Sigmoid colon (tissue), 4 donors: ENCODE measurements at regions not wholly inside any gene's neighbourhood (a gene's known extent, or its start where the extent isn't known, plus 50 kb on each side); places are given as distances from the start of the nearest gene placed in this dataset.

Source experiments
- POLR2AphosphoS5 ChIP-seq, 4 donors: sonication (generic); formaldehyde crosslinking; IDR thresholded peaks; one replicate each; pipeline ENCODE4 v1.6.1; 2017; ENCODE audit warnings: antibody characterized with exemption in 4 of 4
- TF ChIP-seq, protein P1 (sequence below), 4 experiments: fragments of 450-650 bp in 3 of 4; fragments of 200-600 bp in 1 of 4; IDR thresholded peaks; one replicate each; pipeline ENCODE4 v1.5.1; 2016 to 2019; ENCODE audit warnings: antibody characterized with exemption in 4 of 4, mild to moderate bottlenecking in 3 of 4, moderate library complexity in 2 of 4

DNA sequence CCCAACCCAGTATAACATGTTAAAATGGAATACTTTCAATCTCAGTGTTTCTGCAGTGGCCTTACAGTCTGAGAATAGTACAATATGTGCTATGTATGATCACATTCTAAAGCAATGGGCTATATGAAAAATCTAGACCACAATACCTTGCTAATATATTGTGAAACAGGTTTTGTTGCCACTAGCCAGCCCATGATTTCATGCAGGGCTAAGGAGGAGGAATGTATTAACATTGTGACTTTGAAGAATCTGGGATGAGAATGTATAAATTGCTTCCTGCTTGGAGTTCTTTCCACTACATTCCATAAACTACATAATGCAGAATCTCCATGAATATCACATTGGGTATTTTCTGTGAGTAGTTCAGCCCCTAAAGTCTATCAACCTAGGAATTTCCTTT lies 935.4 kb upstream of the GRIA3 start:
- TF ChIP-seq, protein P1, sequence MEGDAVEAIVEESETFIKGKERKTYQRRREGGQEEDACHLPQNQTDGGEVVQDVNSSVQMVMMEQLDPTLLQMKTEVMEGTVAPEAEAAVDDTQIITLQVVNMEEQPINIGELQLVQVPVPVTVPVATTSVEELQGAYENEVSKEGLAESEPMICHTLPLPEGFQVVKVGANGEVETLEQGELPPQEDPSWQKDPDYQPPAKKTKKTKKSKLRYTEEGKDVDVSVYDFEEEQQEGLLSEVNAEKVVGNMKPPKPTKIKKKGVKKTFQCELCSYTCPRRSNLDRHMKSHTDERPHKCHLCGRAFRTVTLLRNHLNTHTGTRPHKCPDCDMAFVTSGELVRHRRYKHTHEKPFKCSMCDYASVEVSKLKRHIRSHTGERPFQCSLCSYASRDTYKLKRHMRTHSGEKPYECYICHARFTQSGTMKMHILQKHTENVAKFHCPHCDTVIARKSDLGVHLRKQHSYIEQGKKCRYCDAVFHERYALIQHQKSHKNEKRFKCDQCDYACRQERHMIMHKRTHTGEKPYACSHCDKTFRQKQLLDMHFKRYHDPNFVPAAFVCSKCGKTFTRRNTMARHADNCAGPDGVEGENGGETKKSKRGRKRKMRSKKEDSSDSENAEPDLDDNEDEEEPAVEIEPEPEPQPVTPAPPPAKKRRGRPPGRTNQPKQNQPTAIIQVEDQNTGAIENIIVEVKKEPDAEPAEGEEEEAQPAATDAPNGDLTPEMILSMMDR (IDR thresholded peaks at IDR 0.05), result no peak
- TF ChIP-seq POLR2AphosphoS5 (IDR thresholded peaks at IDR 0.05), result no peak
